ENCODE measurements at regions not wholly inside any gene's neighbourhood (a gene's known extent, or its start where the extent isn't known, plus 50 kb on each side); places are given as distances from the start of the nearest gene placed in this dataset.

DNA sequence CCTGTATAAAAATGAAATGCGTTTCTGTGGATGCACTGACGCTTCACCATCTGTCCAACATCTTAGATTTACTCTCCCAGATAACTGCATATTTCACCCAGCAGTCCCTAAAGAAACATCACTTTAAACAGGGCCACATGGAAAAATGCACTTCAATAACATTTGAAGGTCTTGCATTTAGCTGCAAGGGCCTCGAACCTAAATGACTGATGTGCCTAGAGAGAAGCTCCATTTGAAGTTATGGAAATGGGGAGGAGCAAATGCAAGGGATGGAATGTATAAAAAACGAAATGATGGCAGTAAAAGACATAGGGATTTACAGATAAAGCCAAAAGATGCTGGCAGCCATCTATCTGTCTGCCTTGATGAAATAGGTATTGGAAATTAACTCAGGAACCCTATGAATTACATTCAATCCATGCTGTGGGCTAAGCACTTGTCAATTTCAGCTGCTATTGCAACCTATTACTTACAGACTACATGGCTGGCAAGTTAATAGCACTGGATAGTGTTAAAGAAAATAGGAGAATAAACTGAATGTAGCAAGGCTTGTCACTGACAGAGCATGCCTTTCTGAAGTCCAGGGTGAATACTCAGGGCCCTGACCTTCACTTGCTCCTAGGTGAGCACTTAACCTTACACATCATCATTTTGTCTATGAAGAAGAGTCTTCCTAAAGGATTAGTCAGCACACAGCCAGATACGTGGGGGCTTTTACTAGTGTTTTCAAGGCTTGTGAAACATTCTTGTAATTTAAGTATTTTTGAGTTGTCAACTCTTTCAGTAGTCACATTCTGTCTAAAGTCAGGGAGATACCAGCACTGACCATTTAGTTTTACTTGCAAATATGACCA is 963.4 kb downstream of the PCDH17 start:
- H3K9ac ChIP-seq (ENCODE audit: low read depth, low read length, poor library complexity, severe bottlenecking), result no peak overlapping the region
- H3F3A ChIP-seq (ENCODE audit: low read depth), result no peaks in the 10 kb centered on the region
- no peaks in the 10 kb centered on the region for H3K4me1 ChIP-seq (ENCODE audit: insufficient read depth, low read length, poor library complexity, severe bottlenecking)
- H3K9me2 ChIP-seq (replicated peaks; ENCODE audit: low read depth, low read length), result no peaks in the 10 kb centered on the region
- no peaks in the 10 kb centered on the region for H3K79me2 ChIP-seq (ENCODE audit: insufficient read depth, low read length)
- no peak for TF ChIP-seq EZH2phosphoT487 (IDR thresholded peaks at IDR 0.05; ENCODE audit: borderline replicate concordance)
- TF ChIP-seq, protein P1, sequence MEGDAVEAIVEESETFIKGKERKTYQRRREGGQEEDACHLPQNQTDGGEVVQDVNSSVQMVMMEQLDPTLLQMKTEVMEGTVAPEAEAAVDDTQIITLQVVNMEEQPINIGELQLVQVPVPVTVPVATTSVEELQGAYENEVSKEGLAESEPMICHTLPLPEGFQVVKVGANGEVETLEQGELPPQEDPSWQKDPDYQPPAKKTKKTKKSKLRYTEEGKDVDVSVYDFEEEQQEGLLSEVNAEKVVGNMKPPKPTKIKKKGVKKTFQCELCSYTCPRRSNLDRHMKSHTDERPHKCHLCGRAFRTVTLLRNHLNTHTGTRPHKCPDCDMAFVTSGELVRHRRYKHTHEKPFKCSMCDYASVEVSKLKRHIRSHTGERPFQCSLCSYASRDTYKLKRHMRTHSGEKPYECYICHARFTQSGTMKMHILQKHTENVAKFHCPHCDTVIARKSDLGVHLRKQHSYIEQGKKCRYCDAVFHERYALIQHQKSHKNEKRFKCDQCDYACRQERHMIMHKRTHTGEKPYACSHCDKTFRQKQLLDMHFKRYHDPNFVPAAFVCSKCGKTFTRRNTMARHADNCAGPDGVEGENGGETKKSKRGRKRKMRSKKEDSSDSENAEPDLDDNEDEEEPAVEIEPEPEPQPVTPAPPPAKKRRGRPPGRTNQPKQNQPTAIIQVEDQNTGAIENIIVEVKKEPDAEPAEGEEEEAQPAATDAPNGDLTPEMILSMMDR (conservative IDR thresholded peaks at IDR 0.05; ENCODE audit: low read length), result no peak
- H2AFZ ChIP-seq (ENCODE audit: low read length), result no peak overlapping the region
- no peak overlapping the region for H3K4me2 ChIP-seq (ENCODE audit: low read depth, low read length, poor library complexity, severe bottlenecking)
- no peak overlapping the region for H3K4me3 ChIP-seq (ENCODE audit: low read length, poor library complexity, severe bottlenecking)
- H3K27me3 ChIP-seq (ENCODE audit: insufficient read depth, low read length, poor library complexity, severe bottlenecking), result no peaks in the 10 kb centered on the region
- H3K36me3 ChIP-seq (ENCODE audit: insufficient read depth, low read length), result no peaks in the 10 kb centered on the region
- no peaks in the 10 kb centered on the region for H3K9me3 ChIP-seq (ENCODE audit: insufficient read depth, low read depth, low read length)
- H4K20me1 ChIP-seq (ENCODE audit: insufficient read depth, low read length, poor library complexity, severe bottlenecking), result no peaks in the 10 kb centered on the region

DNA sequence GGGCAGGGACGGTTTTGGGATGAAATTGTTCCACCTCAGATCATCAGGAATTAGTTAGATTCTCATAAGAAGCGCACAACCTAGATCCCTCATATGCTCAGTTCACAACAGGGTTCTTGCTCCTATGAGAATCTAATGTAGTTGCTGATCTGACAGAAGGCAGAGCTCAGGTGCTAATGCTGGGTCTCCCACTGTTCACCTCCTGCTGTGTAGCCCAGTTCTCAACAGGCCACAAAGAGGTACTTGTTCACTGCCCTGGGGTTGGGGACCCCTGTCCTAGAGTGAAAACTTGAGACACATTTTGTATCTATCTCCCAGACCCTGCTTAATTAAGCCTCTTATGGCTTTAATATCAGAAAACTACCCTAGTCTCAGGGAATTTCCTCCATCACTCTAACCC is 966.0 kb downstream of the PCDH17 start:
- TF ChIP-seq, protein P1 (conservative IDR thresholded peaks at IDR 0.05; ENCODE audit: low read length), result no peak
- TF ChIP-seq EZH2phosphoT487 (IDR thresholded peaks at IDR 0.05; ENCODE audit: borderline replicate concordance), result no peak
- H3K4me1 ChIP-seq (ENCODE audit: insufficient read depth, low read length, poor library complexity, severe bottlenecking), result no peaks in the 10 kb centered on the region
- no peaks in the 10 kb centered on the region for H3K9me2 ChIP-seq (replicated peaks; ENCODE audit: low read depth, low read length)
- H3K4me3 ChIP-seq (ENCODE audit: low read length, poor library complexity, severe bottlenecking), result no peak overlapping the region
- H3K9me3 ChIP-seq (ENCODE audit: insufficient read depth, low read depth, low read length), result no peaks in the 10 kb centered on the region
- H4K20me1 ChIP-seq (ENCODE audit: insufficient read depth, low read length, poor library complexity, severe bottlenecking), result no peaks in the 10 kb centered on the region
- no peaks in the 10 kb centered on the region for H3F3A ChIP-seq (ENCODE audit: low read depth)
- H3K9ac ChIP-seq (ENCODE audit: low read depth, low read length, poor library complexity, severe bottlenecking), result no peak overlapping the region
- no peak overlapping the region for H3K4me2 ChIP-seq (ENCODE audit: low read depth, low read length, poor library complexity, severe bottlenecking)
- no peaks in the 10 kb centered on the region for H3K79me2 ChIP-seq (ENCODE audit: insufficient read depth, low read length)
- no peaks in the 10 kb centered on the region for H3K36me3 ChIP-seq (ENCODE audit: insufficient read depth, low read length)
- H2AFZ ChIP-seq (ENCODE audit: low read length), result no peak overlapping the region
- no peaks in the 10 kb centered on the region for H3K27me3 ChIP-seq (ENCODE audit: insufficient read depth, low read length, poor library complexity, severe bottlenecking)

DNA sequence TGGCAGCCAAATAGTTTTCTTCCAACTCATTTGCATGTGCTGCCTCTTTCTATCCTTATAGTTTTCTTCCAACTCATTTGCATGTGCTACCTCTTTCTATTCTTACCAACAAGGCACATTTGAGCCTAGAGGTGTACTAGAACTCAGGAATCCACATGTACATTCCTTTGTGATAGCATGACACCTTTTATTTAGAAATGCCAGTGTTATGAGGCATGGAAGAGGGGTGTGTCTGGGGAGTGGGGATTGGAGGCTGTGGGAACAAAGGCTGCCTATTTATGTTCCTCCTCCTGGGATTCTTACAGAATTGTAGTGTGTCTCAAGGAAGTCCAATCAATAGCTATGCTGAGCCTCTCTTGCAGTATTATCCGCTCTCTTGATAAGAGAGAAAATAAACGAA is 966.7 kb downstream of the PCDH17 start:
- H3K4me3 ChIP-seq (ENCODE audit: low read length, poor library complexity, severe bottlenecking), result no peak overlapping the region
- H3F3A ChIP-seq (ENCODE audit: low read depth), result no peaks in the 10 kb centered on the region
- no peak for TF ChIP-seq EZH2phosphoT487 (IDR thresholded peaks at IDR 0.05; ENCODE audit: borderline replicate concordance)
- TF ChIP-seq, protein P1 (conservative IDR thresholded peaks at IDR 0.05; ENCODE audit: low read length), result no peak
- H3K9ac ChIP-seq (ENCODE audit: low read depth, low read length, poor library complexity, severe bottlenecking), result no peak overlapping the region
- H3K9me2 ChIP-seq (replicated peaks; ENCODE audit: low read depth, low read length), result no peaks in the 10 kb centered on the region
- no peaks in the 10 kb centered on the region for H3K9me3 ChIP-seq (ENCODE audit: insufficient read depth, low read depth, low read length)
- H4K20me1 ChIP-seq (ENCODE audit: insufficient read depth, low read length, poor library complexity, severe bottlenecking), result no peaks in the 10 kb centered on the region
- H3K27me3 ChIP-seq (ENCODE audit: insufficient read depth, low read length, poor library complexity, severe bottlenecking), result no peaks in the 10 kb centered on the region
- H3K4me1 ChIP-seq (ENCODE audit: insufficient read depth, low read length, poor library complexity, severe bottlenecking), result no peaks in the 10 kb centered on the region
- H2AFZ ChIP-seq (ENCODE audit: low read length), result no peak overlapping the region
- no peak overlapping the region for H3K4me2 ChIP-seq (ENCODE audit: low read depth, low read length, poor library complexity, severe bottlenecking)
- no peaks in the 10 kb centered on the region for H3K79me2 ChIP-seq (ENCODE audit: insufficient read depth, low read length)
- no peaks in the 10 kb centered on the region for H3K36me3 ChIP-seq (ENCODE audit: insufficient read depth, low read length)
